NCI-H2081 (cell line): ENCODE measurements at regions not wholly inside any gene's neighbourhood (a gene's known extent, or its start where the extent isn't known, plus 50 kb on each side); places are given as distances from the start of the nearest gene placed in this dataset.
"Not testable (repeated sequence)": the region's sequence is repeated elsewhere in the genome, so short reads cannot be mapped to it uniquely, and the experiment has no call there.

Source experiments
- DNase-seq, 2 experiments: peaks; one replicate each; lab custom pipeline; 2025; lab: John Stamatoyannopoulos, UW

DNA sequence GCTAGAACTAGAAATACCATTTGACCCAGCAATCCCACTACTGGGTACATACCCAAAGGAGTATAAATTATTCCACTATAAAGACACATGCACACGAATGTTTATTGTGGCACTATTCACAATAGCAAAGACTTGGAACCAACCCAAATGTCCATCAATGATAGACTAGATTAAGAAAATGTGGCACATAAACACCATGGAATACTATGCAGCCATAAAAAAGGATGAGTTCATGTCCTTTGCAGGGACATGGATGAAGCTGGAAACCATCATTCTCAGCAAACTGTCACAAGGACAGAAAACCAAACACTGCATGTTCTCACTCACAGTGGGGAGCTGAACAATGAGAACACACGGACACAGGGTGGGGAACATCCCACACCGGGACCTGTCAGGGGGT lies 207.8 kb upstream of the CCDC196 start:
- DNase-seq, result not testable (repeated sequence)

DNA sequence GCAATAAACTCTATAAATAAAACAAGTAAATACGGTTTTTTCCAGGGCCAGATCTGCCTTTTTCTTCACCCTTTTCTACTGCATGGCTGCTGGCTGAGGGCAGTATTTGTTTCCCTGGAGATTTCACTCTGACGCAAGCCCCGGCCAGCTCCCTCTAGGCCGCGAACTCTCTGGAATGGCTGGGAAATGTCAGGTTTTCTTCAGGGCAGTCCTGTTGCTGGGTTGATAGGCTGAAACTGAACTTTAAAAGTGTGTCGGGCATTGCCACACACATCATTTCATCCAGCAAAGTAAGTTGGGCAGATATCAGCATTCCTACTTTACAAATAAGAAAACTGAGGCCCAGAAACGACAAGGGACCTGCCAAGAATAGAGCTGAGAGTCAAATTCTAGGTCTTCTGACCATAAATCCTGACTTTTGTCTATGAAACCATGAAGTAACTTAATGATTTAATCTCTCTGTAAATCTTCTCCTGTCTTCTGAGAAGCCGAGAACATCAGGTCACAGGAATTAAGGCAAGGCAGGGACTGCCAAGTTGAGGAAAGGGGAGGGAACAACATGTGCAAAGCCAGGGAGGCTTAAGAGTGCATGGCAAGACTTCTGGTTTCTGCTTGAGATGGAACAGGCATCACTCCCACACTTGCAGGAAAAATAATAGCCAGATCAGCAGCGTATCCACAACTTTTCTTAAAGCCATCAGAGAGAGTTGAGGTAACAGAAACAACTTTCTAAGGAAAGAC lies 205.0 kb upstream of the CCDC196 start:
- DNase-seq, result no peak

DNA sequence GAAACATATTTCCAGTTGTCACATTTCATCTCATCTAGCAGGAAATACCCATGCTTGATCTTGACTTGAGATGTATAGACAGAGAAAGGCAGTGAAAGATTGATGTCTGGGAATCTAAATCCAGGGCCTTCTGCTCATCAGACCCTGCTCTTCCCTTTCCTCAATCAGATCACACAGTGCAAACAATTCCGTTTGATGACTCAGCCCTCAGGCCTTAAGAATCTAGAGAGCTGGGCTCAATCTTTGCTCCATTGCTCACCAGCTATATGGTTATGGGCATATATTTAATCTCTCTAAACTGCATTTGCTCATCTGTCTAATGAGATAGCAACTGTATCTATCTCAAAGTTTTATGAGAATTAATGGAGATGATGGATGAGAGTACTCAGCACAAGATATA lies 201.8 kb upstream of the CCDC196 start:
- no peak for DNase-seq

DNA sequence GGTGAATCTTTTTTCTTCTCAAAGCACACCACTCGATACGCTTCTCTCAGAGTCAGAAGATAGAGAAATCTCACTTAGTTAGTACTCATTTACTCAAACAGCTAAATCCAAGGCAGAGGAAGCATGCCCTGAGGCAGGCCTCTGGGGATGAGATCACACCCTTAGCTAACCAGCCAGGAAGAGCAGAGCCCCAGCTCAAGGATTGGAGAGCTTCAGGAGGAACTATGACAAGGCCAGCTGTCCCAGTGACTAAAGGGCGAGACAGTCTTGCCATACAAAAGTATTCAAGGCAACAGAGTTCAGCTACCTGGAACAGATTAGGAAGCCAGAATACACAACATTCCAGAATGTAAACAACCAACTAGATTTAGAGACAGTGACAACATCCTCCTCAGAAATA lies 197.7 kb upstream of the CCDC196 start:
- DNase-seq, result no peak

DNA sequence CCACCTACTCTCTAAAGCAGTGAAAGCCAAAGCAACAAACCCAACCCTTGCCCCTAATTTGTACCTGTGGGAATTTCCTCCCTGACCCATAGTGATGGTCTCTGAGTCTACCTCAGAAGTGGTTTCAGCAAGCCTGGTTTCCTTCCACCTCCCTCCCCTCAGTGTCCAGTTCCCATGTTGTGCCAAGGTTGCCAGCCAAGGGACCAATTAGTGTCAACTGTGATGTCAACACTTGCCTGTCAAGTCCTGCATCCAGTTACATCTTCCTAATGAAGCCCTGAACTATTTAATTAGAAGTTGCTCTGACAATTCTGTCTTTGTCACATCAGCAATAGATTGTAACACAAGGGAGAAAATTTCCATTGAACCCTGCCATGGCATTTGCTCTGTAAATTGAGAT lies 194.4 kb upstream of the CCDC196 start:
- DNase-seq, result no peak

DNA sequence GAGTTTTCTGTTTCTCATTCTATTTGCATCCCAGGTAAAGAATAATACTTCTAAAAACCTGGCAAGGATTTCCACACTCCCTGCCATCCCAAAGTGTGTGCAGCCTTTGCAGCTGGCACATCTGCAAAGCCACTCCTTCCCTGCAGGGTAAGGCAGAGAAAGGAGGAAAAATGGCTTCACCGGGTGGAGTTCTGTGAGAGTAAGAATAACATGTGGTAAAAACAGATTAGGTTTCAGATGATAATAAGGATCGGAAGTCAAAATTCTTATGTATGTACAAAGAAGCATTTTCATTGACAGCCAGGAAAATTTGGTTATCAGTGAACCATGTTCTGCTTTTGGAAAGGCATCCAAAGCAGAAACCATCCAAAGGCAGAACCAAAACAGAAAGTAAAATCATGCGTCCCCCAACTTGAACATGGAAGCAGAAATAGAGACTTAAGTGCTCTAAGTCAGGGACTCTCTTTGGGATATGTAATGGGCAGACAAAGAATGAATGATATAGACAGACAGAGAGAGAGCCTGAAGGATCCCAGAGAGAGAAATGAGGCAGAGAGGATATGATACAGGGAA lies 192.6 kb upstream of the CCDC196 start:
- DNase-seq, result no peak

DNA sequence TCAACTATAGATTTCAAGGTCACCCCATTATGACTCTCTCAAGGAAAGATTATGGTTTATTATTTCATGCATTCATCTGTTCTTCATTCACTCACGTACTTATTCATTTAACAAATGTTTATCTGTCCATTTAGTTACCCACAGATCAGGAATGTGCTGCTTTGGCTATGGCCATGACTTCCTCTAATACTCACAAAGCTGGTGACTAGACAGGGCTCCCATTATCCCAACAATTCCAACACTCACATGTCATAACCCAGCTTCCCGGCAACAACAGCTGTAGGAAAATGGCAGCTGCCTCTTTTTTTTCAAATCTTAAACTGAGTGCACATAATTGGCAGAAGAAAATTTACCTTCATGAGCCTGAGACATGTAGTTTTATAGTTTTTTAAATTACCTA lies 190.8 kb upstream of the CCDC196 start:
- DNase-seq, result no peak

DNA sequence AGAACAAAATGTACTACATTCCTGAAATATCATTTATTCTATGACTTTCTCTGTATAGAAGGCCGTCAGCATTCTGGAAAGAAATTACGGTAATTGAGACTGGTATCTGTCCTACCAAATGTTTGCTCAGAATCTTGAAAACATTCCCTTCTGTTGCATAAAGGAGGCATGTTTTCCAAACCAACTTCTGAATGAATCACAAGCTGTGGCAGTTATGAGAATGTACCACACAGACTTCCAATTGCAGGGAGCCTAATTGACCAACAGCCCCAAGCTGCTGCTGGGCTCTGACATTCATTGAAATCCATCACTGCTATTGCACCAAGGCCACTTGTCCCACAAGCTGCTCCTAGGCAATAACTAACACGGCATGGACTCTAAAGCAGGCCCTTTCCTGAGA lies 185.3 kb upstream of the CCDC196 start:
- no peak for DNase-seq

DNA sequence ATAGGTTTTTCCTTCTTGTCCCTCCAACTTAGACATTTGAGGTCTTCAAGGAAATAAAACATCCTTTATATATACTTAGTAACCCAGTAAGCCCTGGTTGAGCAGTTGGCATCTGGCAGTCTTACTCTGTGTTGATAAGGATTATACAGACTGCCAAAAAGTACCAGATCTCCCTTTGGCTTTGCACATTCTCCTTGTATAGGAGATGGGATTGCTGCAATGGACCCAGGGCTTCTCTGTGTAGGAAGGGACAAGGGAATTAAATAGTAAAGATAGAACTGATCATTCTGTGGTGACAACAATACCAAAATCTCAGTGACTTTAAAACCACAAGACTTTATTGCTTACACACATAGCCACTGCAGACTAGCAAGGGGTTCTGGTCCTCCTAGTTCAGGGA lies 180.1 kb upstream of the CCDC196 start:
- DNase-seq, result no peak

DNA sequence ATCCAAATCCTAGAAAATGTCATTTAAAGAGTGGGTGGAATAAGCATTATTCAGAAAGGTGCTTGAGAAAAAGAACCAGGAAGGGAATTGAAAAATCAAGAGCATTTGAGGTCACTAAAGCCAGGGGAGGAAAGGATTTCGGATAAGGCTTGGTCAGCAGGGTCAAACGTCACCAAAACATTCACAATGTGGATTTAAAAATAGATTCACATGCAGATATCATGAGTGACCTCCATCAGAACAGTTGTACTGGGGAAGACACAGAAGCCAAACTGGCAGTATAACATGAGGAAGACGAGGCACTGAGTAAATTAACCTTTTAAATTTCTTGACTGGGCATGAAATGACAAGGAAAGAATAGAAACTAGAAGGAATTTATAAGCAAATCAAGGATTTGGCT lies 175.1 kb upstream of the CCDC196 start:
- no peak for DNase-seq

DNA sequence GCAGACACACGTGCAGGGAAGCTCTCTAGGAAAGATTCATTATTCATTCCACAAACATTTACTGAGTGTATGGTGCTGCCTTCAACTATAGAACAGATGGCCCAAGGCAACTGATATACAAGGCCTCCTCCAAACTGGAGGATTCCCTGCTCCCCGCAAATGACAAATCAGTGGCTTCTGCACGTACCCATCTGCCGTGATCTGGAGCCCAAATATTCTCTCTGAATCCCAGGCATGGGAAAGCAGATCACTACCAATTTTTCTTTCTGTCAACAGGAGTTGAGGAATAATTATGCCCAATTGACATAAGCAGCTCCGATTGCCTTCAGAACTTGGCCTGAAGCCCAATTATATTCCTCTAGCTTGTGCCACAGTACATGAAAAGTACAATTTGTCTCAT lies 174.2 kb upstream of the CCDC196 start:
- DNase-seq, result peak; percentile 51 to 78

DNA sequence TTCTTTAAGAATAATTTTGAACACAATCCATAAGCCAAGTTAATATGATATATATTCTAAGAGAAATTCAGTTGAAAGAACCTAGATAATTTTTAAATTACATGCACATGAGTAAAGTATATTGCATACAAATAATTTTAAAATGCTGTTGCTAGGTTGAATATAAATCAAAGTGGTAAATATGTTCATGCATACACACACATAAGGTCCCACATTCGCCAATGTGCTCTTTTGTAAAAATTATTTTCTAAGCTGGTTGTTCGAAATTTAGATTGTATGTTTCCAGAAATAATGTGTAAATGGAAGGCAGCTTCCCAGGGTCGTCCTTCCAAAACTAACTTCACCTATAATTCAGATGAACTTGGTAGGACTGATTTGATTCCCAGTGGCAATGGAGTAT lies 173.7 kb upstream of the CCDC196 start:
- no peak for DNase-seq

DNA sequence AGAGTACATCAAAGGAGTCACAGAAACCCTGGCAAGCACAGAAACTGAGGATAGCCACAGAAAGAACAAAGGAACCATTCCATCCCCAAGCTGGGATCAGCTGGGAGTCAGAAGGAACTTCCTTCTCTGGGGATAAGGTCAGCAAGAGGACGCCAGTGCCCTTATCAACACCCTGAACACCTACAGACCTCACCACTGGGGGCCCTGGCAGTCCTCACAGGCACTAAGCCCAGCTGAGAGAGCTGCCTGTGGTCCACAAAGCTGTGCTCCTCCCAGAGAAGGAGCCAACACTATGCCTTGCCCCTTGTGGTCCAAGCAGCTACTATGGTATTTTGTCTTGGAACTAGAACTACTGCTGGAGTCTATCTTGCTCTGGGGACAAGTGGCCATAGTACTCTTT lies 171.1 kb upstream of the CCDC196 start:
- no peak for DNase-seq

DNA sequence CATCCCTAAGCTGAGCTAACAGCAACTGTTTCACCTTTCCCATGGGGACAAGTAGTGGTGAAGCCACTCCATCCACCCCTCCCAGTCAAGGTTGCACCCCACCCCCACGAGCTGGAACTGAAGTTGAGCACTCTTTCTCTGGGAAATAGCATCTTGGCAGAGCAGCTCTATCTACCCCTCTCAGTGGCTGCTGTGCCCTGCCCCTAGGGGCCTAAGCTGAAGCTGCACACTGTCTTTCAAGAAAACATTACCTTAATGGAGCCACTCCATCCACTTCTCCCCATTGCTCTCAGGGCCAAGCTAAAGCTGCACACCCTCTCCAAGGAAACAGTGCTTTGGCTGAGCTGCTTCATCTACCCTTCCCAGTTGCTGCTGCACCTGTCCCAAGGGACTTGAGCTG lies 170.6 kb upstream of the CCDC196 start:
- no peak for DNase-seq

DNA sequence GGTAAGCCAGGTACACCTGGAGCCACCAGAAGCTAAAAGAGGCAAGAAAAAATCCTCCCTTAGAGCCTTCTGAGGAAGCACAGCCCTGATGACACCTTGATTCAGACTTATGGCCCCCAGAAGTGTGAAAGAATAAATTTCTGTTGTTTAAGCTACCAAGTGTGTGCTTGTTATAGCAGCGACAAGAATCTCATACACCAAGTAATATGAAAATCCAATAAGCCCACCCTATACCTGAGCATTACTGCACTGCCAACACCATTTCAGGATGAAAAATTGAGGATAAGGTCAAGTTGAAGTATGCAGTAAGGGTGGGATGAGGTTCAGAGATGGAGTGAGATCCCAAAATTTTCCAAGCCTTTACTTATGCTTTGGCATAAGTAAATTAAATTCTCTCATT lies 163.6 kb upstream of the CCDC196 start:
- no peak for DNase-seq

DNA sequence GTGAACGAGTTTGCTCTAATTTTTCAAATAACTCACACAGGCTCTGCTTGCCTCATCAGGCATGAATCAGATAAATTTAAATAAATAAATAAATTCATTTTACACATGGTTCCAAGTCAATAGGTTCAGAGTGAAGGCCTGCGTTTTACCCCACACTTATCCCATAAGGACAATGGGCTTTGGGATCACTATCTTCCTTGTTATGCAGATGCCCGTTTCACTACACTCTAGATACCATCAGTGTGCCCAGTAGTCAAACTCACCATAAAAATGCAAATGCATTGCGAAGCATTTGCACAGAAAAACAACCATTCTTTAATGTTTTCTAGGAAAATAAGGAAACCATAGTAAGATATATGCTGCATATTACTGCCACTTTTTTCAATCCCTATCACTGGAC lies 155.9 kb upstream of the CCDC196 start:
- DNase-seq, result no peak

DNA sequence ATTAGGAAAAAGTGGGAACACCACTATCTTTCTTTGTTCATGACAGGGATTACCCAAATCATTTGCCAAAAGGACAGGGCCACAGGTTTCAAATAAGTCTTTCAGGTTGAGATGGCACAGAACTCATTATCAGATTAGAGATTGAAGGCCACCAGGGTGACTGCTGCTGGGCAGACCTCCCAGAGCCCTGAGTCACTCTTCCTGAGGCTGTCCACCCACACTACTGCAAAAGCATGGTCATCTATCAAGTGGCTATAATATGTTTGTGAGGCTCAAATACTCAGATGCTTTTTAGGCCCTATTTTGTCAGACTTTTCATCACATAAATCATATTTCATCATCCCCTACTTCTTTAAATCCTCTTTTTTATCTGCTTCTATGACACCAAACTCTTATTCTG lies 155.3 kb upstream of the CCDC196 start:
- DNase-seq, result no peak

DNA sequence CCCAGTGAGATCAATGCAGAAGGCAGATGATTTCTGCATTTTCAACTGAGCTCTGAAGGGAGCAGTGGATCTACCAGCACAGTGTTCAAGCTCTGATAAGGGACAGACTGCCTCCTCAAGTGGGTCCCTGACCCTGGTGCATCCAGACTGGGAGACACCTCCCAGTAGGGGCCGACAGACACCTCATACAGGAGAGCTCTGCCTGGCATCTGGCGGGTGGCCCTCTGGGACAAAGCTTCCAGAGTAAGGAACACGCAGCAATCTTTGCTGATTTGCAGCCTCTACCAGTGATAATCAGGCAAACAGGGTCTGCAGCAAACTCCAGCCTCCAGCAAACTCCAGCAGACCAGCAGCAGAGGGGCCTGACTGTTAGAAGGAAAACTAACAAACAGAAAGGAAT lies 152.9 kb upstream of the CCDC196 start:
- not testable (repeated sequence) for DNase-seq

DNA sequence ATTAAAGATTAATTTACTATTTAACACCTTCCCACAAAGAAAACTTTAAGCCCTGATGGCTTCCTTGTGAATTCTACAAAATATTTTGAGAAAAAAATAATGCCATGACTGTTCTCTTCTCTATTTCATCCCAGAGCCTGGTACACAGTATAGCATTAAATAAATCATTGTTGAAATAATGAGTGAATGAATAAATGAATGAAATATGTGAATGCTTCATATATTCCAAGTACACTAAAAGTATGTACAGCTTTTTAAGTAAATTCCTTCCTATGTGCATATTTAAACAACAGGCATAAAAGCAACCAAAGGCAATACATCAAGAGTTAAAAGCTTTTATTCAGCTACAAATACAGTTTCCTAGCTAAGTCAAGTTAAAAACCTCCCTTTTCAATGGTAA lies 144.9 kb upstream of the CCDC196 start:
- DNase-seq, result no peak

DNA sequence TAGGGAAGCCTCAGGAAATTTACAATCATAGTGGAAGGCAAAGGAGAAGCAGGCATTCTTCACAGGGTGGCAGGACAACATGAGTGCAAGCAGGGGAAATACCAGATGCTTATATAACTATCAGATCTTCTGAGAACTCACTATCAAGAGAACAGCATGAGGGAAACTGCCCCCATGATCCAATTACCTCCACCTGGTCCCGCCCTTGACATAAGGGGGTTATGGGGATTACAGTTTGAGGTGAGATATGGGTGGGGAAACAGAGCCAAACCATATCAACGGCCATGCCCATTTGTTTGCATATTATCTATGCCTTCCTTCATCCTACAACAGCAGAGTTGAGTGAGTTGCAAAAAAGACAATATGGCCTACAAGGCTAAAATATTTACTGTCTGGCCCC lies 140.2 kb upstream of the CCDC196 start:
- no peak for DNase-seq

DNA sequence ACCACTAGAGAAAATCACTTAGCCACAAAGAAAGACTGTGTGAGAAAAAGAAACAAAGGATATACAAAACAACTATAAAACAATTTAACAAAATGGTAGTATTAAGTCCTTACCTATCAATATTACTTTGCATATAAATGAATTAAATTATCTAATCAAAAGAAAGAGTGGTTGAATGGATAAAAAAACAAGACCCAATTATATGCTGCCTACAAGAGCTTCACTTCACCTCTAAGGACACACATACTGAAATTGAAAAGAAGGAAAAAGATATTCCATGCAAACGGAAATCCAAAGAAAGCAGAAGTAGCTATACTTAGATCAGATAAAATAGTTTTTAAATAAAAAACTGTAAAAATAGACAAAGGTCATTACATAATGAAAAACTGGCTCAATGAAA lies 134.9 kb upstream of the CCDC196 start:
- DNase-seq, result no peak

DNA sequence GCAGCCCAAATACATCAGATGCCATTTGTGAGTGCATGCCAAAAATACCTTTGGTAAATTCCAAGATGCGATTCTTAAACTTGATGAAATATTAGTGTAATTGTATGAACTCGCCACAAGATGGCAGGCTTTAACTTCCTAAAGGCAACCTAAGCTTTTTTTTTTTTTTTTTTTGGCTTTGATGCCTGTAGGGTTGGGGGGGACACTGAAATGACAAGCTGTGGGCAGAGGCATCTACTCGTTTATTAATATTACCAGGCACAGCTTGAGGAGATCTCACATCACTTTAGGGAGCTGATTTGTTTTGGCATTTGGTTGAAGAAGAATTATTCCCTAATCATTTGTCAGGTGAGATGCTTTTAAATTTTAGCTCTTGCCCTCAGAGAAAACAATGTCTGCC lies 126.7 kb upstream of the CCDC196 start:
- DNase-seq, result peak; percentile 50 to 60

DNA sequence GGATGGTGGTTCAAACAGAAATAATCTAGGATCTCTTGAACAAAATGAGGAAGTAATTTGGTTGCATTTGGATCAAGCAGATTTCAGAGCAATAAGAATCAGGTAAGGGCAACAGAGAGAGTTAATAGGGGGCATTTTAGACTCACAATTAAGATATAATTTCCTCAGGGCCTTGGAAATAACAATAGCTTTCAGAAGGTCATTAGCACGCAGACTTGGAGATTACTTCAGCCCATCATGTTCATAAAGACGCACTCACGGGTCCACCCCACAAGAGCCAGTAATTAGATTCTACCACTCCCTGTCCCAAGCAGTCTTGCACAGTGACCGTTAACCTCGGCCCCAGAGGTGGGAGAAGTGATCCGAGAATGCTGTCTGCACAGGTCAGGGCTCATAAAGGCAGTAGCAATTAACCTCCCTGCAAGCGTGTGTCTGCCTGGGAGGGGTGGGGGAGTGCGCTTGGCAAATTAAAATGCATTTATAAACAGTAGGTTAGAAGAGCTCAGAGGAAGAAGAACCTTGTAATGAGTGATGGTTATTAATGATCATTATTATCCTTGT lies 125.7 kb upstream of the CCDC196 start:
- DNase-seq, result no peak

DNA sequence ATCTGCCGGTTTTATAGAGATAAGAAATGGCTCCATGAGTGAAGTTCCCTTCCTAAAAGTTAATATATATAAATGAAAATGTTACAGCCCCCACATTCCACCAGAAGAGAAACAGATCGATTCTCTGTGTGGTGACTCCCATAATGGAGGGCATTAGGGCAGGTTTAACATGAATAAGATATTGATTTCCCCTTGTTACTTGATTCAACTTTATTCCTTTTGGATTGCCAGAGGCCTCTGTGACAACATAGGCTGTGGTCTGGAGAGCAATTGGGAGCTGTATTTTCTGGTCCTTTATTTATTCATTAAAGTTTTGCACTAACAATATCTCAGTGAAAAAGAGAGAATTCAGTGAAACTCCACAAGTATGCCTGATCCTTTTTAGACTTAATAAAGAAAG lies 125.2 kb upstream of the CCDC196 start:
- no peak for DNase-seq
